OCI-LY7 (cell line): ENCODE measurements at regions not wholly inside any gene's neighbourhood (a gene's known extent, or its start where the extent isn't known, plus 50 kb on each side); places are given as distances from the start of the nearest gene placed in this dataset.

ENCODE experiments used
- BruUV-seq: library from RNA; stranded (reverse); fragments of 400-500 nt; replicated peaks from 2 replicates; lab custom pipeline; 2021; lab: Mats Ljungman, UMichigan
- CTCF ChIA-PET: fragments of 300-600 bp; sonication (Branson Sonifier 250); formaldehyde crosslinking; loops from one replicate; lab custom pipeline; 2022; ENCODE audit warnings: antibody characterized with exemption; ENCODE audit not compliant: unreplicated experiment; lab: Charles Lee
- POLR2A ChIA-PET: fragments of 300-600 bp; sonication (Branson Sonifier 250); formaldehyde crosslinking; loops from one replicate; lab custom pipeline; 2022; ENCODE audit warnings: antibody characterized with exemption; lab: Charles Lee
- DNase-seq: peaks from one replicate; pipeline ENCODE4 v3.0.0-alpha.2; 2015; ENCODE audit warnings: low spot score
- H2AFZ ChIP-seq: fragments of 200-600 bp; sonication (generic), shearing (Covaris generic); 2 replicates; pipeline ENCODE4 v1.6.1; 2014; ENCODE audit warnings: mild to moderate bottlenecking, antibody characterized with exemption, low read length, moderate library complexity
- H3K27ac ChIP-seq: fragments of 200-600 bp; sonication (generic); 2 replicates; pipeline ENCODE4 v1.5.1; 2014; ENCODE audit warnings: mixed run types, low read depth, mild to moderate bottlenecking, moderate library complexity, low read length, inconsistent platforms; ENCODE audit not compliant: poor library complexity, severe bottlenecking
- H3K36me3 ChIP-seq: fragments of 200-600 bp; sonication (generic); 2 replicates; pipeline ENCODE4 v1.6.1; 2014; ENCODE audit warnings: mild to moderate bottlenecking, antibody characterized with exemption, low read length, moderate library complexity, mixed read lengths; ENCODE audit not compliant: insufficient read depth
- H3K4me1 ChIP-seq: fragments of 200-600 bp; sonication (generic); 2 replicates; pipeline ENCODE4 v1.5.1; 2014; ENCODE audit warnings: mild to moderate bottlenecking, low read length; ENCODE audit not compliant: insufficient read depth, poor library complexity, severe bottlenecking
- H3K4me2 ChIP-seq: fragments of 200-600 bp; sonication (generic); 2 replicates; pipeline ENCODE4 v1.6.1; 2014; ENCODE audit warnings: mild to moderate bottlenecking, low read length
- H3K4me3 ChIP-seq: fragments of 200-600 bp; sonication (generic); 2 replicates; pipeline ENCODE4 v1.5.1; 2014; ENCODE audit warnings: mild to moderate bottlenecking, low read depth, low read length; ENCODE audit not compliant: poor library complexity, severe bottlenecking
- H3K79me2 ChIP-seq: fragments of 200-600 bp; sonication (generic); 2 replicates; pipeline ENCODE4 v1.6.1; 2016; ENCODE audit warnings: low read depth, mild to moderate bottlenecking, low read length, moderate library complexity, mixed read lengths; ENCODE audit not compliant: insufficient read depth
- H3K9me2 ChIP-seq: fragments of 200-600 bp; sonication (generic); 2 replicates; pipeline ENCODE4 v1.6.1; 2016; ENCODE audit warnings: mild to moderate bottlenecking, low read length, mixed read lengths; ENCODE audit not compliant: insufficient read depth
- H3K9me3 ChIP-seq: fragments of 200-600 bp; sonication (generic); 2 replicates; pipeline ENCODE4 v1.6.1; 2014; ENCODE audit warnings: mild to moderate bottlenecking, mixed run types, low read length, mixed read lengths
- H4K20me1 ChIP-seq: fragments of 200-600 bp; sonication (generic); 2 replicates; pipeline ENCODE4 v1.6.1; 2014; ENCODE audit warnings: mild to moderate bottlenecking, antibody characterized with exemption, low read length, moderate library complexity, mixed read lengths; ENCODE audit not compliant: insufficient read depth
- EZH2phosphoT487 ChIP-seq: fragments of 200-600 bp; sonication (generic); IDR thresholded peaks from 2 replicates; pipeline ENCODE4 v1.6.1; 2018; ENCODE audit warnings: low read depth, borderline replicate concordance, mild to moderate bottlenecking, mixed run types, antibody characterized with exemption, low read length, moderate library complexity, mixed read lengths
- intact Hi-C: fragments of 100-400 bp; cut with micrococcal nuclease; formaldehyde crosslinking; loops from one replicate; pipeline ENCODE4 v1.10.0; 2022; ENCODE audit not compliant: unreplicated experiment
- TF ChIP-seq, protein P1 (sequence below): fragments of 200-600 bp; sonication (generic); conservative IDR thresholded peaks from 2 replicates; pipeline ENCODE4 v1.5.1; 2014; ENCODE audit warnings: mild to moderate bottlenecking, antibody characterized with exemption, low read length, moderate library complexity, mixed read lengths

DNA sequence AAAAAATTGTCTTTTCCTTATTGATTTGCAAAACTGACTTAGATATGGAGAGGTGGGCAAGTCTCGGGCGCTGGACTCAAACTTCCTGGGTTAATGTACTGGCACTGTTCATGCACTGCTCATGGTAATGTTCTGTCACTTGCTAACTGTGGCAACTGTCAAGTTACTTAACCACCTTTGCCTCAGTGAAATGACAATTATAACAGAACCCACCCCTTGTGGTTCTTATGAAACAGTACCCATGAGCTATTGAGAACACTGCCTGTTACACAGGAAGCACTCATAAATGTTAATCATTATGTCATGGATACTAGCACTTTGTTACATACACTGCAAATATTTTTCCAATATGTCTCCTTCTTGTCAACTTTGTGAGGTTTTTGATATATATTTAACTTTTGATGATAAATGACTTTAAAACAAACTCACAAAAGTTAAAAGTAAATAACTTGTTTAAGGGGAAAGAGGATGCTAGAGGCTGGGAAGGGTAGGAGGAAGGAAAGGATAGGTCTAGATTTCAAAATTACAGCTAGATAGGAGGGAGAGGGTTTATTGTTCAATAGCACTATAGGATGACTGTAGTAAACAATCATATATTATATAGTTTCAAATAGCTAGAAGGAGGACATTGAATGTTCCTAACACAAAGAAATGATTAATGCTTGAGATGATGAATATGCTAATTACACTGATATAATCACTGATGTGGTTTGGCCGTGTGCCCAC, 342.5 kb downstream of the ADGRL2 start:
- Histone ChIP-seq H3K4me3 (no peak overlapping the region), H3K9me3 (no peaks in the 10 kb centered on the region), H3K36me3 (no peaks in the 10 kb centered on the region), H3K9me2 (no peaks in the 10 kb centered on the region), H2AFZ (no peak overlapping the region), H4K20me1 (no peaks in the 10 kb centered on the region), H3K4me2 (no peak overlapping the region), H3K4me1 (no peaks in the 10 kb centered on the region), H3K27ac (no peak overlapping the region), H3K79me2 (no peaks in the 10 kb centered on the region)
- TF ChIP-seq EZH2phosphoT487: no peak
- TF ChIP-seq, protein P1, sequence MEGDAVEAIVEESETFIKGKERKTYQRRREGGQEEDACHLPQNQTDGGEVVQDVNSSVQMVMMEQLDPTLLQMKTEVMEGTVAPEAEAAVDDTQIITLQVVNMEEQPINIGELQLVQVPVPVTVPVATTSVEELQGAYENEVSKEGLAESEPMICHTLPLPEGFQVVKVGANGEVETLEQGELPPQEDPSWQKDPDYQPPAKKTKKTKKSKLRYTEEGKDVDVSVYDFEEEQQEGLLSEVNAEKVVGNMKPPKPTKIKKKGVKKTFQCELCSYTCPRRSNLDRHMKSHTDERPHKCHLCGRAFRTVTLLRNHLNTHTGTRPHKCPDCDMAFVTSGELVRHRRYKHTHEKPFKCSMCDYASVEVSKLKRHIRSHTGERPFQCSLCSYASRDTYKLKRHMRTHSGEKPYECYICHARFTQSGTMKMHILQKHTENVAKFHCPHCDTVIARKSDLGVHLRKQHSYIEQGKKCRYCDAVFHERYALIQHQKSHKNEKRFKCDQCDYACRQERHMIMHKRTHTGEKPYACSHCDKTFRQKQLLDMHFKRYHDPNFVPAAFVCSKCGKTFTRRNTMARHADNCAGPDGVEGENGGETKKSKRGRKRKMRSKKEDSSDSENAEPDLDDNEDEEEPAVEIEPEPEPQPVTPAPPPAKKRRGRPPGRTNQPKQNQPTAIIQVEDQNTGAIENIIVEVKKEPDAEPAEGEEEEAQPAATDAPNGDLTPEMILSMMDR: no peak
- BruUV-seq: no TSS peak
- DNase-seq: no peak
- CTCF ChIA-PET: no interaction called here
- intact Hi-C loops: no loop called here
- POLR2A ChIA-PET: interaction anchor here (0.7 to 1.1 kb wide), 3 partner anchors 9 to 690 kb away, joined by 3 to 5 read pairs (median 3); no protein-coding TSS in a partner anchor

- no peak for DNase-seq
- no TSS peak for BruUV-seq
- Histone ChIP-seq H3K4me1 (no peaks in the 10 kb centered on the region), H3K9me2 (no peaks in the 10 kb centered on the region), H3K4me3 (no peak overlapping the region), H3K4me2 (no peak overlapping the region), H3K9me3 (no peaks in the 10 kb centered on the region), H2AFZ (no peak overlapping the region), H3K79me2 (no peaks in the 10 kb centered on the region), H3K36me3 (no peaks in the 10 kb centered on the region), H3K27ac (no peak overlapping the region), H4K20me1 (no peaks in the 10 kb centered on the region)
- ChIA-PET POLR2A (interaction anchor here (0.7 to 1.1 kb wide), 2 partner anchors 12 to 32 kb away, joined by 3 to 4 read pairs; no protein-coding TSS in a partner anchor), CTCF (no interaction called here)
- intact Hi-C loops: no loop called here
- TF ChIP-seq, protein P1: no peak
- no peak for TF ChIP-seq EZH2phosphoT487
Measured at GRCh38 chr1:82141390-82141789, 340.7 kb downstream of the ADGRL2 start.
